ENCODE measurements at regions not wholly inside any gene's neighbourhood (a gene's known extent, or its start where the extent isn't known, plus 50 kb on each side); places are given as distances from the start of the nearest gene placed in this dataset.

DNA sequence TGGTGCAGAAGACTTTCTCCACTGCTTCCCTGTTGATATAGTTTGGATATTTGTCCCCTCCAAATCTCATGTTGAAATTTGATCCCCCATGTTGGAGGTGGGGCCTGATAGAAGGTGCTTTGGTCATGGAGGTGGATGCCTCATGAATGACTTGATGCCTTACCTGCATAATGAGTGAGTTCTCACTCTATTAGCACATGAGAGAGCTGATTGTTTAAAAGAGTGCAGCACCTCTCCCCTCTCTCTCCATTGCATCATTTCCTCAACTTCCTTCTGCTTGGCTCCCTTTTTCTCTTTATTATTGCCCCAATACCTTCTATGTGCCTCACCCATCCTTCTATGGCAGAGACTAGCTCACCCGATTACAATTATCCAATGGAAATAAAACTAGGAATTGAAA lies 90.8 kb upstream of the COX10 start:
- Histone ChIP-seq H2AFZ (ENCODE audit: low read length) (no peak overlapping the region), H3K79me2 (ENCODE audit: low read length) (no peaks in the 10 kb centered on the region), H4K20me1 (ENCODE audit: insufficient read depth, low read length) (no peaks in the 10 kb centered on the region), H3K36me3 (replicated peaks; ENCODE audit: insufficient read depth, low read length) (no peaks in the 10 kb centered on the region), H3F3A (ENCODE audit: insufficient read depth, low read length) (no peaks in the 10 kb centered on the region), H3K4me1 (ENCODE audit: low read length) (no peaks in the 10 kb centered on the region), H3K9me3 (replicated peaks; ENCODE audit: insufficient read depth, low read length) (no peaks in the 10 kb centered on the region), H3K27me3 (replicated peaks; ENCODE audit: insufficient read depth, low read length) (no peaks in the 10 kb centered on the region), H3K9ac (ENCODE audit: low read length) (no peak overlapping the region), H3K27ac (ENCODE audit: low read length) (no peak overlapping the region), H3K4me3 (ENCODE audit: low read length) (no peak overlapping the region), H3K4me2 (ENCODE audit: low read depth, low read length) (no peak overlapping the region), H3K9me2 (replicated peaks; ENCODE audit: insufficient read depth, low read length) (no peaks in the 10 kb centered on the region)
- TF ChIP-seq CTCF (IDR thresholded peaks at IDR 0.05; ENCODE audit: low read length) (no peak), EZH2 (optimal IDR thresholded peaks at IDR 0.05; ENCODE audit: low read depth, low read length) (no peak), EZH2phosphoT487 (IDR thresholded peaks at IDR 0.05; ENCODE audit: low read length) (no peak)
- no peak for DNase-seq

DNA sequence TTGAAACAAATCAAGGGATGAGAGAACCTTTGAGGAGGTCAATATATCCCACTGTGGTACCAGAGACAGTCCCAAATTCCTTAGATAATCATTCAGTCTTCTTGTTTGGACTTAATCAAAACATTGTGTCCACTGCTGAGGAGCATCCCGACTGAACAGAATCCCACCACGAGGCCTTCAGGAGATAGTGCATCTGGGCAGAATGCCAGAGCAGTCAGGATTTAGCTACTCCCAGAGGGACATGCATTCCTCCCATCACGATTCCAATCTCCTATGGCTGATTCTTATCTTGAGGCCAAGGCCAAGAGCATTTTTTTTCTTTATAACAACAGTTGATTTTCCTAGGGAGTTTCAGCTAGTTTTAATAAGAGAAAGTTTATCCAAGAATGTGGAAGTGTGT lies 87.4 kb upstream of the COX10 start:
- H3F3A ChIP-seq (ENCODE audit: insufficient read depth, low read length): no peaks in the 10 kb centered on the region
- H3K79me2 ChIP-seq (ENCODE audit: low read length): no peaks in the 10 kb centered on the region
- H3K27me3 ChIP-seq (replicated peaks; ENCODE audit: insufficient read depth, low read length): no peaks in the 10 kb centered on the region
- H4K20me1 ChIP-seq (ENCODE audit: insufficient read depth, low read length): no peaks in the 10 kb centered on the region
- no peak overlapping the region for H3K4me2 ChIP-seq (ENCODE audit: low read depth, low read length)
- H3K4me1 ChIP-seq (ENCODE audit: low read length): no peaks in the 10 kb centered on the region
- DNase-seq: no peak
- no peaks in the 10 kb centered on the region for H3K36me3 ChIP-seq (replicated peaks; ENCODE audit: insufficient read depth, low read length)
- H3K9me3 ChIP-seq (replicated peaks; ENCODE audit: insufficient read depth, low read length): no peaks in the 10 kb centered on the region
- H3K27ac ChIP-seq (ENCODE audit: low read length): no peak overlapping the region
- H3K9ac ChIP-seq (ENCODE audit: low read length): no peak overlapping the region
- TF ChIP-seq CTCF (IDR thresholded peaks at IDR 0.05; ENCODE audit: low read length) (no peak), EZH2phosphoT487 (IDR thresholded peaks at IDR 0.05; ENCODE audit: low read length) (no peak), EZH2 (optimal IDR thresholded peaks at IDR 0.05; ENCODE audit: low read depth, low read length) (no peak)
- no peak overlapping the region for H3K4me3 ChIP-seq (ENCODE audit: low read length)
- H2AFZ ChIP-seq (ENCODE audit: low read length): no peak overlapping the region
- no peaks in the 10 kb centered on the region for H3K9me2 ChIP-seq (replicated peaks; ENCODE audit: insufficient read depth, low read length)

- Histone ChIP-seq H3K4me3 (ENCODE audit: low read length) (no peak overlapping the region), H3K4me1 (ENCODE audit: low read length) (no peaks in the 10 kb centered on the region), H3K4me2 (ENCODE audit: low read depth, low read length) (no peak overlapping the region), H4K20me1 (ENCODE audit: insufficient read depth, low read length) (no peaks in the 10 kb centered on the region), H3K79me2 (ENCODE audit: low read length) (no peaks in the 10 kb centered on the region), H3K27me3 (replicated peaks; ENCODE audit: insufficient read depth, low read length) (no peaks in the 10 kb centered on the region), H3K36me3 (replicated peaks; ENCODE audit: insufficient read depth, low read length) (no peaks in the 10 kb centered on the region), H2AFZ (ENCODE audit: low read length) (no peak overlapping the region), H3F3A (ENCODE audit: insufficient read depth, low read length) (no peaks in the 10 kb centered on the region), H3K27ac (ENCODE audit: low read length) (no peak overlapping the region), H3K9me3 (replicated peaks; ENCODE audit: insufficient read depth, low read length) (no peaks in the 10 kb centered on the region), H3K9ac (ENCODE audit: low read length) (no peak overlapping the region), H3K9me2 (replicated peaks; ENCODE audit: insufficient read depth, low read length) (no peaks in the 10 kb centered on the region)
- no peak for DNase-seq
- TF ChIP-seq EZH2phosphoT487 (IDR thresholded peaks at IDR 0.05; ENCODE audit: low read length) (no peak), EZH2 (optimal IDR thresholded peaks at IDR 0.05; ENCODE audit: low read depth, low read length) (no peak), CTCF (IDR thresholded peaks at IDR 0.05; ENCODE audit: low read length) (no peak)
Measured at GRCh38 chr17:13984956-13985355, 84.3 kb upstream of the COX10 start.
